ENCODE measurements at regions not wholly inside any gene's neighbourhood (a gene's known extent, or its start where the extent isn't known, plus 50 kb on each side); places are given as distances from the start of the nearest gene placed in this dataset.

DNA sequence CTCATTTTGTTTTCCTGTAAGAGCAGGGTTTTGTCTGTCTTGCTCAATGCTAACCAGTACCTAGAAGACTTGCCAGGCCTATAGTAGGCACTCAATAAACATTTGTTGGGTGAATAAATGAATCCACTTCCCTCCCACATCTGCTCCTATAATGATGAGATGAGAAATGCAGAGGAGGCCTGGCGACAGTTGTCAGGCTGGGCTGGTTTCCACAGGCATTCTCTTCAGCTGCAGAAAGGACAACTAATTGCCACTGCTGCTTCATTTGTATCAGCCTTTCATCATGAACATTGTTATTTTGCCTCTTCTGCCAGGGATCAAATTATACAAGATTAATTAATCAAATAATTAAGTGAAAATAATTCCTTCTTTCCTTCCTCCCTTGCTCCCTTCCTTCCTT, 82.0 kb upstream of the PTHLH start:
- DNase-seq (no peak), ATAC-seq (no peak)
- no peaks in the 10 kb centered on the region for H3K4me1 ChIP-seq
- intact Hi-C loops (cut with DNase I) = no loop called here
- no peak for TF ChIP-seq CTCF (IDR thresholded peaks at IDR 0.05)
- H3K27ac ChIP-seq = no peak overlapping the region
- H3K36me3 ChIP-seq = no peaks in the 10 kb centered on the region
- no peak overlapping the region for H3K4me3 ChIP-seq
- H3K9me3 ChIP-seq = no peaks in the 10 kb centered on the region
- H3K27me3 ChIP-seq = no peaks in the 10 kb centered on the region

DNA sequence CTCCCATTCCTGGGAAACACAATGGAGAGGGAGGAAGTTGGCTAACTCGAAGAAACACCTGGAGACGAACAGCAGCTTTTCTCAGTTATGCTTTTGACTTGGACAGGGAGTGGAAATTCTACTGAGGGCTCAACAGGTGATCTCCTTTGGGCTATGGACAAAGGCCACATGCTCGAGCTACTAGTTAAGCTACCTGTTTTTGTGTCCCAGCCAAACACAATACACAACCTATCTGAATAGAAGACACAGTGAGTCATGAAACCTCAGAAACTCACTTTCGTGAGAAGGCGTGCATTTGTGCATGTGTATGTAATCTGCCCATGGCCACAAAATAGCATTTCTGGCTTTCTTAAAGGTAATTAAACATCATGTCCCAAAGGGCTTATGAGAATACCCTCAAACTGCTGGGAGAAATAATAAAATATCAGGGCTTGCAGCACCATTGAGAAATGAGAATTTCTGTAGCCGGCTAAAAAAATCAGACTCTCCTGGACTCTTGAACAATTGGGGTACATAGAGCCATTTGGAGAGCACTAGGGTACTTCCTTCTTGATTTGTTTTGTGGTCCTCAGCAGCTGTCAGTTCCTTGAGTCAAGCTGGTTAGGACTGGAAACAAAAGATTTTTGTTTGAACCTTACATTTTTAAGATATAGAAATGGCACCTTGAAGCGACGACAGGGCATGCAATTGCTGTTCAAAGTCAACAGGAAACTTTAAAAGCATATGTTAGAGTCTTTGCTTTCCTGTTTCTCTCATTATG, 85.5 kb upstream of the PTHLH start:
- Histone ChIP-seq H3K4me1 (no peaks in the 10 kb centered on the region), H3K36me3 (no peaks in the 10 kb centered on the region), H3K4me3 (no peak overlapping the region), H3K27me3 (no peaks in the 10 kb centered on the region), H3K27ac (no peak overlapping the region), H3K9me3 (no peaks in the 10 kb centered on the region)
- no peak for TF ChIP-seq CTCF (IDR thresholded peaks at IDR 0.05)
- ATAC-seq (no peak), DNase-seq (no peak)
- intact Hi-C loops (cut with DNase I) = no loop called here

GRCh38 chr12:28059220-28059619, 86.7 kb upstream of the PTHLH start:
- no peaks in the 10 kb centered on the region for H3K9me3 ChIP-seq
- no peaks in the 10 kb centered on the region for H3K36me3 ChIP-seq
- intact Hi-C loops (cut with DNase I) = no loop called here
- ATAC-seq (no peak), DNase-seq (no peak)
- no peak overlapping the region for H3K27ac ChIP-seq
- no peak for TF ChIP-seq CTCF (IDR thresholded peaks at IDR 0.05)
- no peaks in the 10 kb centered on the region for H3K4me1 ChIP-seq
- no peaks in the 10 kb centered on the region for H3K27me3 ChIP-seq
- H3K4me3 ChIP-seq = no peak overlapping the region

DNA sequence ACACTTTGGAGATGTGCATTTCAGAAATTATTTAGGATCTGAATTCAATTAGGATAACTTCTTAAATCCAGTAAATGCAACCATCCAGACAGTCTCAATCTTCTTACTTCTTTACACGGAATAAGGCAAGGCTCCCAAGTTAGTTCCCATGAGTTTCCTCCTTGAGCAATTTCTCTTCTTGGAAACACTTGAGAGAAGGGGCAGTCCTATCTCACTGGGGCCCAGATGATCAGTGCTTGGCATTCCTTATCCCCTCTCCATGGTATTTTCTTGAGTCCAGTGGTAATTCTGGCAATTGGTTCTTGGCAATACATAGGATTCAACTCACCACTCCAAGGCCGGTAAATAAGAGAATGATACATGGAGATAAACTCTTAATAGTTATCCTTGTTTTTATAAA, 87.1 kb upstream of the PTHLH start:
- Histone ChIP-seq H3K36me3 (no peaks in the 10 kb centered on the region), H3K27me3 (no peaks in the 10 kb centered on the region), H3K4me1 (no peaks in the 10 kb centered on the region), H3K27ac (no peak overlapping the region), H3K9me3 (no peaks in the 10 kb centered on the region), H3K4me3 (no peak overlapping the region)
- DNase-seq (no peak), ATAC-seq (no peak)
- intact Hi-C loops (cut with DNase I) = no loop called here
- no peak for TF ChIP-seq CTCF (IDR thresholded peaks at IDR 0.05)

DNA sequence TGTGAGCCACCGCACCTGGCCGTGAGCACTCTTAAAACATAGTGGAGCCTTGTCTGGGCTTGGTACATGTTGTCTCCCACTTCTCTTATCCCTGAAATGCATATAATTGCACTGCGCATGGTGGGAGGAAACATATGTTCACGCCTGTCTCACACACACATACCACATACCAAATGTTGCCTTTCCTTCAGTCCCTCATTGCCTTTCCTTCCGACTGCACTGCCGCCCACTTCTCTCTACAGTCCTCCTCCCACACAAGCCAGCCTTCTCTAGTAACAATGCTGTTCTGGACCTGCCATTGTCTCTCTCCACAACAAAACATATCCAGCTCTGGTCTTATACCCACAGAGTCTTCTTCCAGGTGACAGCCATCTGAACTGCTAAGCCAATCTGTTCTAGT, 88.3 kb upstream of the PTHLH start:
- H3K27me3 ChIP-seq = no peaks in the 10 kb centered on the region
- intact Hi-C loops (cut with DNase I) = no loop called here
- no peak for ATAC-seq
- DNase-seq = no peak
- no peaks in the 10 kb centered on the region for H3K36me3 ChIP-seq
- no peaks in the 10 kb centered on the region for H3K4me1 ChIP-seq
- H3K4me3 ChIP-seq = no peak overlapping the region
- no peak for TF ChIP-seq CTCF (IDR thresholded peaks at IDR 0.05)
- H3K9me3 ChIP-seq = no peaks in the 10 kb centered on the region
- no peak overlapping the region for H3K27ac ChIP-seq
